ENCODE measurements at regions not wholly inside any gene's neighbourhood (a gene's known extent, or its start where the extent isn't known, plus 50 kb on each side); places are given as distances from the start of the nearest gene placed in this dataset.

- no peak for TF ChIP-seq REST (IDR thresholded peaks at IDR 0.05; ENCODE audit: unreplicated experiment)
These were observed 637.7 kb downstream of the BCKDHB start (continued) for GRCh38 chr6:80744213-80744612.

- H3K27me3 Mint-ChIP-seq (ENCODE audit: insufficient read depth, low read depth, poor library complexity), result no peaks in the 10 kb centered on the region
- no peaks in the 10 kb centered on the region for H3K4me1 Mint-ChIP-seq
These were observed 636.0 kb downstream of the BCKDHB start for GRCh38 chr6:80742481-80742880.

More at GRCh38 chr6:80742481-80742880, 636.0 kb downstream of the BCKDHB start:
- no peaks in the 10 kb centered on the region for H3K9me2 ChIP-seq (ENCODE audit: insufficient read depth)
- no peaks in the 10 kb centered on the region for H3K4me1 ChIP-seq (ENCODE audit: insufficient read depth)
- H3K27me3 ChIP-seq (ENCODE audit: insufficient read depth), result no peaks in the 10 kb centered on the region
- H4K20me1 ChIP-seq (replicated peaks; ENCODE audit: insufficient read depth), result no peaks in the 10 kb centered on the region
- Mint-ChIP-seq H3K36me3 (ENCODE audit: low read depth) (peaks cover 4% of the 10 kb centered on the region; the same call in 1 of the 3 replicates), H3K27ac (no peak overlapping the region), H3K4me3 (no peak overlapping the region), H3K9me3 (peaks cover 14% of the 10 kb centered on the region)
- ATAC-seq (no peak), DNase-seq (ENCODE audit: low spot score) (peak; percentile 59)
- no peak overlapping the region for H3K4me2 ChIP-seq
- H3K27ac ChIP-seq (ENCODE audit: low read depth), result no peak overlapping the region
- TF ChIP-seq EZH2 (IDR thresholded peaks at IDR 0.05; ENCODE audit: low read depth, unreplicated experiment) (no peak), REST (IDR thresholded peaks at IDR 0.05; ENCODE audit: unreplicated experiment) (no peak), CTCF (conservative IDR thresholded peaks at IDR 0.05; ENCODE audit: low read depth in 2 of 2) (peak; percentile 64 to 66), ZNF114 (CRISPR knock-in tag; IDR thresholded peaks at IDR 0.05) (no peak)
- no peak overlapping the region for H2AFZ ChIP-seq
- H3K36me3 ChIP-seq (ENCODE audit: insufficient read depth), result no peaks in the 10 kb centered on the region
- no peaks in the 10 kb centered on the region for H3F3A ChIP-seq (replicated peaks; ENCODE audit: low read depth)
- no peaks in the 10 kb centered on the region for H3K79me2 ChIP-seq (replicated peaks; ENCODE audit: insufficient read depth)
- no peak overlapping the region for H3K4me3 ChIP-seq

Measured in GM23338 (cell line).